ENCODE measurements at regions not wholly inside any gene's neighbourhood (a gene's known extent, or its start where the extent isn't known, plus 50 kb on each side); places are given as distances from the start of the nearest gene placed in this dataset.
"Not testable (repeated sequence)": the region's sequence is repeated elsewhere in the genome, so short reads cannot be mapped to it uniquely, and the experiment has no call there.

DNA sequence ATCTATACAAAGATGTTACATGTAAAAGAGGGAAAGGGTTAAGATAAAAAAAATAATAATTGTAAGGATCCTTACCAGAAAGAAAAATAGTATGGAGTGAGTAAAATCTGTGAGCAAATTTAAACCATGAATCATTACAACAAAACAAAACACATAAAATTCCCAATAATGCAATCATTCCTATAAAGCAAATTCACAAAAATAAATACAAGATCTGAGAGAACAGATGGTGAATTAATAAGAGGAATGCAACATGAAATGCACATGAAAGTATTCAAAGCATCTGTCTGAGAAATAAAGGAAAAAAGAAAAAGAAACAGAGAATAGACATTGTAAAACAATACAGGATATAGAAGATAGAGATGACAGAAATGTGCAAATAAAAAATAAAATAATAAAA is 681.5 kb upstream of the KLHL1 start:
- DNase-seq, result no peak
- no peak overlapping the region for H3K27ac Mint-ChIP-seq
- H3K9me3 Mint-ChIP-seq, result no peaks in the 10 kb centered on the region
- H3K27me3 Mint-ChIP-seq, result no peaks in the 10 kb centered on the region
- H3K4me1 Mint-ChIP-seq (ENCODE audit: low read depth), result no peaks in the 10 kb centered on the region
- H3K4me3 Mint-ChIP-seq, result no peak overlapping the region
- no peaks in the 10 kb centered on the region for H3K36me3 Mint-ChIP-seq (ENCODE audit: low read depth)

DNA sequence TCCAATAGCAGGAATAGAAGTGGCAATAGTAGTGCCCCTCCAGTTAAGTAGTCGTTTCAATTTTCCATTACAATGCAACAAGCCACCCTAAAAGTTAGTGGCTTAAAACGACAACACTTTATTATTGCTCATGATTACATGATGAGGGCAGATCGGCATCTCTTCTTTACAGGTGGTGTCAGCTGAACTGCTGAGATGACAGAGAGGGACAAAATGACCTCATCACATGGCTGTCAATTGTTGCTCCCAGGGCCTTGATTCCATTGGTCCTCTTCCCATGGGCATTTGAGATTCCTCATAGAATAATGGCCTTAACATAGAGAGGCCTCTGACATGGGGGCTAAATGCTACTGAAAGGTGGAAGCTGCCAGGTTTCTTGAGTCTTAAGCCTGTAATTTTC is 679.8 kb upstream of the KLHL1 start:
- DNase-seq, result no peak

DNA sequence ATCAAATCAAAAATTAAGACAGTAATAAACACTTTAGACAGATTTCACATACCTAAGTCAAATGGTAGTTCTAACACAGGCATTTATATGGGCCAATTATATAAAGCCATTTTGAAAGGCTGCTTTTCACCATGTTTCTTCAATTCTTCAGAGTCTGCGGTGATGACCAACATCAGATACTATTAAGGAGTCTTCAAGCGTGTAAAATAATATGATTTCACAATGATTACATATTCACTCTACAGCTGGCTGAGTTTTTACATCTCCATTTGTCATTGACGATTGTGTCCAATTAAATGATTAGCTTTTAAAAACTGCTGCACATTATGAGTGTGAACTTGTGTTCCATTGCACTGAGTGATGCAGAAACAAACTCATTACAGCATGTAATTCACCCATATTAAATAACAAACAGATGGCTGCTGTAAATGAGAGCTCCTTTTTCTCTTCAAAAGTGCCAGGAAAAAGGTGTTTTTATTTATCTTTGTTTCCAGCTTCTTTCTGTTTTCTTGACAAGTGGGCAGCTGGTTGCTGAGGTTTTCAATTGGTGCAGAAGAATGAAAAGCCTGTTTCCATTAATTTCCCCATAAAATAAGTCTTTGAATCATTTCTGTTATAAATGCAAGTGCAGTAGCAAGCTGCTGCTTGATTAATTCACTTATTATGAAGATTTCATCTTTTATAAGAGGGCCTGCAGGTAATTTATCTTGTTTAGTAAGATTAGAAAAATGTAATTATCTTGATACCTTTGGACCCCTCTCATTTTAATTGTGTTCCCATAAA is 676.1 kb upstream of the KLHL1 start:
- no peak overlapping the region for H3K27ac Mint-ChIP-seq
- no peaks in the 10 kb centered on the region for H3K9me3 Mint-ChIP-seq
- no peaks in the 10 kb centered on the region for H3K36me3 Mint-ChIP-seq (ENCODE audit: low read depth)
- H3K4me1 Mint-ChIP-seq (ENCODE audit: low read depth), result no peaks in the 10 kb centered on the region
- DNase-seq, result no peak
- H3K4me3 Mint-ChIP-seq, result no peak overlapping the region
- no peaks in the 10 kb centered on the region for H3K27me3 Mint-ChIP-seq

More for the DNA sequence above, 679.8 kb upstream of the KLHL1 start:
- Mint-ChIP-seq H3K4me3 (no peak overlapping the region), H3K36me3 (ENCODE audit: low read depth) (no peaks in the 10 kb centered on the region), H3K9me3 (no peaks in the 10 kb centered on the region), H3K27me3 (no peaks in the 10 kb centered on the region), H3K4me1 (ENCODE audit: low read depth) (no peaks in the 10 kb centered on the region), H3K27ac (no peak overlapping the region)

DNA sequence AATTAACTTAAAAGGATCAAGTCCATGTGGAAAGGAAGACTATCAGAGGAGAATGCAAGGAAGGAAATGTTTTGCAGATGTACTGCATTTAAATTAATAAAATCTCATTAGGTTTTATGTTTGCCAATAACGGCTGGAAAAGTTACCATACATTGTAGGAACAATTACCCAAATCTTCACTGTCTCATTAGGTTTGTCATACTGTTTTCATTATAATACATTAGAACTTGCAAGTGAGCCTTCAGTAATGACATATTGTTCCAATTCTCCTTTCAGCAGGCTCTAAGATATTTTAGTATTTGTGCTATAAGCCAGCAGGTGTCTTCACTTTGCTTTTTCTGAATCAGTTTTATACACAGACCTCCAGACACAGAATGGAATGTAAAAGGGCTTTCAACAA is 661.6 kb upstream of the KLHL1 start:
- no peak for DNase-seq
- Mint-ChIP-seq H3K9me3 (no peaks in the 10 kb centered on the region), H3K4me1 (ENCODE audit: low read depth) (no peaks in the 10 kb centered on the region), H3K27me3 (no peaks in the 10 kb centered on the region), H3K4me3 (no peak overlapping the region), H3K36me3 (ENCODE audit: low read depth) (no peaks in the 10 kb centered on the region), H3K27ac (no peak overlapping the region)

DNA sequence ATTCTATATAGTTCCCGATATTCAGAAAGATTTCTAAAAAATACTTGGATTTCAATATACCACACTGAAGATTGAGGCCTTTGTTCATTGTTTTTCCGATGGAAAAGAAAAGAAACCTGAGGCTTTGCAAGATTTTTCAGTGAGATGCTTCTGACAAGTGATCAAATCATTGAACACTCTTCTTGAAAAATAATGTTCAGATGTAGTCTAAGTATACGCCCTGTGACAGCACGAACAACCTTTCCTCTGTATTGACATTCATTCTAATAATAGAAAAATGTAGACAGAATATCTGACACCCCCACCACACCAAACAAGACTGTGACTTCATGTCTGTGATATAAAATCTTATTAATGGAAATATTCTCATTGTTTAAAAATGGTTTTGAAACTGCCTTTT is 650.7 kb upstream of the KLHL1 start:
- Mint-ChIP-seq H3K36me3 (ENCODE audit: low read depth) (no peaks in the 10 kb centered on the region), H3K4me1 (ENCODE audit: low read depth) (no peaks in the 10 kb centered on the region), H3K4me3 (no peak overlapping the region), H3K27ac (no peak overlapping the region), H3K9me3 (no peaks in the 10 kb centered on the region), H3K27me3 (no peaks in the 10 kb centered on the region)
- no peak for DNase-seq

DNA sequence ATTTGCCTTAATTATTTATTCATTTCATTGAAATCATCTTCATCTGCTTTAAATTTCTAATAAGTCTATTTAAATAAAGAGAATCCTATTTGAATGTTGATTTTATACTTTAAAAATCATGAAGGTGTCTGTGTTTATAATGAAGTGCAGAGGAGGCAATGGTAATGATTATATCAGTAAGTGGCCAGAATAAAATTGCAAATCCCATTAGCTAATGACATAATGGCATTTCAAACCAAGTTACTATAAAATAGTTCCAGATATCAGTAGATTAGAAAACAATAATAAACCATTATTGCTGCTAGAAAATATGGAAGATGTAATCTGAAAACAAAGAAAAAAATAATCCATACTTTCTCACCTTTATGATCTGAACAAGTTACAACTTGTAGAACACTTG is 647.8 kb upstream of the KLHL1 start:
- peaks cover 2% of the 10 kb centered on the region for H3K9me3 Mint-ChIP-seq
- no peak for DNase-seq
- H3K4me1 Mint-ChIP-seq (ENCODE audit: low read depth), result no peaks in the 10 kb centered on the region
- no peaks in the 10 kb centered on the region for H3K27me3 Mint-ChIP-seq
- no peaks in the 10 kb centered on the region for H3K36me3 Mint-ChIP-seq (ENCODE audit: low read depth)
- H3K4me3 Mint-ChIP-seq, result no peak overlapping the region
- H3K27ac Mint-ChIP-seq, result no peak overlapping the region

DNA sequence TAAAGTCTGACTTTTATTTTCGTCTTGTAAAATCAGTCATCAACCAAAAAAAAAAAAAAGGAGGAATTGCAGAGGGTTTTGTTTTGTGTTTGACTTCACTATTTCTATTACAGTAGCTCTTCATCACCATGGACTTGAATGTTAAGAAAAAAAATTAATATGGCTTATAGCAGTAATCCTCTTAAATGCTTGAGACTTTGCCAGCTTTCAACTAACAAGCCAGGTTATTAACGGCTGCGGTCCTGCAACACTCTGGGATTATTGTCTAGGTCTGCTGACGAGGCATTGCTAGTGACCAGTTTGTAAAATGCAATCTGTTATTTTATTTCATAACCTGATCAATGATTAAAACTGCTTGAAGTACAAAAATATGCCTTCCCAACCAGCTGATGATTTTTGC is 647.2 kb upstream of the KLHL1 start:
- no peaks in the 10 kb centered on the region for H3K4me1 Mint-ChIP-seq (ENCODE audit: low read depth)
- no peak for DNase-seq
- H3K27ac Mint-ChIP-seq, result no peak overlapping the region
- peaks cover 2% of the 10 kb centered on the region for H3K9me3 Mint-ChIP-seq
- no peaks in the 10 kb centered on the region for H3K36me3 Mint-ChIP-seq (ENCODE audit: low read depth)
- H3K27me3 Mint-ChIP-seq, result no peaks in the 10 kb centered on the region
- H3K4me3 Mint-ChIP-seq, result no peak overlapping the region

DNA sequence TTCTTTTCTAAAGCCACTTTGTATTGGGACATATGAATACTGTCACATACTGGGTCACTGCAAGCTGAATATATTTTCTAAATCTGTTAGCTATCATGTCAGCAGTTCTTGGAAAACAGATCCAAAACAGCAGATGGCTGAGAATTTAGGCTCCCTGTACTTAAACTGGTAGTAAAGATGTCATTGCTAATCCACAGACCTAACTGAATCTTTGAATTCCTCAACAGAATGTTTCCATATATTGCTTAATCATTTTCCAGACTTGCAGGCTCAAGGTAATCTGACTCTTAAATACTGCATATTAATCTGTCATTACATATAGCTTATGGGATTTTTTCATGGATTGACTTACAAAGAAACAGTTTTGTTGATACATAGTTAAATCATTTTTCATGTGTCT is 639.0 kb upstream of the KLHL1 start:
- Mint-ChIP-seq H3K4me3 (no peak overlapping the region), H3K4me1 (ENCODE audit: low read depth) (no peaks in the 10 kb centered on the region)
- no peak for DNase-seq

DNA sequence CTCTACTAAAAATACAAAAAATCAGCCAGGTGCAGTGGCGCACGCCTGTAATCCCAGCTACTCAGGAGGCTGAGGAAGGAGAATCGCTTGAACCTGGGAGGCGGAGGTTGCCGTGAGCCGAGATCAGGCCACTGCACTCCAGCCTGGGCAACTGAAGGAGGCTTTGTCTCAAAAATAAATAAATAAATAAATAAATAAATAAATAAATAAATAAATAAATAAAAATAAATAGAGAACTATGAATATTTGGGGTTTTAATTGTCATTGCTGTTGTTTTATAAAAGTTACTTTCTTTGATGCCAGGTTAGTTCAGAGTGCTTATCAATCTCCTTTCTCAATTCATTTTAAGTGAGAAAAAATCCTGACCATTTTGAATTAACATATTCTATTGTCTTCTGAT is 638.2 kb upstream of the KLHL1 start:
- peaks cover 13% of the 10 kb centered on the region for H3K9me3 Mint-ChIP-seq
- not testable (repeated sequence) for H3K36me3 Mint-ChIP-seq (ENCODE audit: low read depth); H3K27ac Mint-ChIP-seq; H3K4me3 Mint-ChIP-seq; H3K27me3 Mint-ChIP-seq; H3K4me1 Mint-ChIP-seq (ENCODE audit: low read depth); DNase-seq

More for the DNA sequence above, 639.0 kb upstream of the KLHL1 start:
- Mint-ChIP-seq H3K36me3 (ENCODE audit: low read depth) (no peaks in the 10 kb centered on the region), H3K9me3 (peaks cover 15% of the 10 kb centered on the region), H3K27me3 (no peaks in the 10 kb centered on the region), H3K27ac (no peak overlapping the region)

DNA sequence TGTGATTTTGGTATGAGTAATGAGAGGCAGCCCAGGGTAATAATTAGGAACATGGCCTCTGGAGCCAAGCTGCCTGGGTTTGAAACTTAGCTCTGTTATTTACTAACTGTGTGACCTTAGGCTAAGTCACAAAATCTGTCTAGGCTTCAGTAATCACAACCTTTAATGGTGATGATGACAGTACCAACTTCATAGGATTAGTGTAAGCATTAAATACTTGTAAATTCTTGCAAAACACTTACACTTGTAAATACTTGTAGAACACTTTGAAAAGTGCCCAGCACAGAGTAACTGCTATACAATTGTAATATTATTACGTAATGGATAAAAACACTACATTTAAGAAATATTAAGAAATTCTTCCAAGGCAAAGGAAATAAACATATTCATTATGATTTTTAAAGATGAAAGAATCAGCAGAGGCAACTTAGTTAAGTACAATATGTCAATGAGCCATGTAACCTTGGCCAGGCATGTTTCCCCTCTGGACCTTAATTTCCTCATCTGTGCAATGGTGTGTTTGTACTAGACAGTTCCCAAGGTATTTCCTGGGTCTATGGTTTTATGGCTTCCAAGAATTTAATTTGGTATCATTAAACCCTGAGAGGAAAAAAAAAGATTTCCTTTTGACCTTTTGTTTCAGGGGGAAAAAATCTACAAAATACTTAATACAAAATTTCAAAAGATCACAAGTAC is 628.5 kb upstream of the KLHL1 start:
- no peaks in the 10 kb centered on the region for H3K36me3 Mint-ChIP-seq (ENCODE audit: low read depth)
- H3K4me3 Mint-ChIP-seq, result no peak overlapping the region

DNA sequence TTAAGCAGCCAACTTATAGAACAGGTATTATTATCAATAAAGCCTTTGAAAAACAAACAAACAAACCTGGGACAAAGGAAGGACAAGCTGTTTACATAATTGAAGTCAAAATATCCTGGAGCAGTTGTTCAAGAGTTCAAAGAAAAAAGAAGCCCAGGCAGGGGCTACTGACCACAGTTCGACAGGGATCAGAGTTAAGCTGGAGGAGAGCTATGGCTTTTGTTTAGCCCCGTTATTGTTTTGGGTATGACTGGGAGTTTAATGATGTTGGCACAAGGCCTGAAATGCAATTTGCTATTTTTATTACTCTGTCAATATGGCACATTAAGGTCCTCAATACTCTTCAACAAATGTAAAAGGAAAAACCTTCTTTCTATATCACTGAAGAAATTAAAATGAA is 624.4 kb upstream of the KLHL1 start:
- peaks cover 10% of the 10 kb centered on the region for H3K9me3 Mint-ChIP-seq
- H3K4me3 Mint-ChIP-seq, result no peak overlapping the region
- DNase-seq, result no peak
- H3K4me1 Mint-ChIP-seq (ENCODE audit: low read depth), result no peaks in the 10 kb centered on the region
- no peak overlapping the region for H3K27ac Mint-ChIP-seq
- no peaks in the 10 kb centered on the region for H3K27me3 Mint-ChIP-seq
- H3K36me3 Mint-ChIP-seq (ENCODE audit: low read depth), result no peaks in the 10 kb centered on the region

More for the DNA sequence above, 628.5 kb upstream of the KLHL1 start:
- Mint-ChIP-seq H3K4me1 (ENCODE audit: low read depth) (no peaks in the 10 kb centered on the region), H3K27me3 (no peaks in the 10 kb centered on the region), H3K27ac (no peak overlapping the region), H3K9me3 (peaks cover 3% of the 10 kb centered on the region)
- DNase-seq, result no peak

DNA sequence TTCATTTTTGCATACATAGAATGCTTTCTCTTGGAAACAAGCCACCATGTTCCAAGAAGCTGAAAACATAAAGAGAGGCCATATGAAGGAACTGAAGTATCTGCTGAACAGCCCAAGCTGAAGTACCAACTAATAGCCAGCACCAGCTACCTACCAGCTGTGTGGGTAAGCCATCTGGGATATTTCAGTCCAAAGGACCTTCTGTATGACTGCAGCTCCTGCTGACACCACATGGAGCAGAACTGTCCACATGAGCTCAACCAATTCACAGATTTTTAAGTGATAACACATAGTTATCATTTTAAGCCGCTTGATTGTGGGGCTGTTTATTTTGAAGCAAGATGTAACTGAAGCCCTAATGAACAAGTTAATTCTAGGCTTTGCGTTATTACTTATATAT is 621.1 kb upstream of the KLHL1 start:
- H3K9me3 Mint-ChIP-seq, result peaks cover 7% of the 10 kb centered on the region
- no peak for DNase-seq

DNA sequence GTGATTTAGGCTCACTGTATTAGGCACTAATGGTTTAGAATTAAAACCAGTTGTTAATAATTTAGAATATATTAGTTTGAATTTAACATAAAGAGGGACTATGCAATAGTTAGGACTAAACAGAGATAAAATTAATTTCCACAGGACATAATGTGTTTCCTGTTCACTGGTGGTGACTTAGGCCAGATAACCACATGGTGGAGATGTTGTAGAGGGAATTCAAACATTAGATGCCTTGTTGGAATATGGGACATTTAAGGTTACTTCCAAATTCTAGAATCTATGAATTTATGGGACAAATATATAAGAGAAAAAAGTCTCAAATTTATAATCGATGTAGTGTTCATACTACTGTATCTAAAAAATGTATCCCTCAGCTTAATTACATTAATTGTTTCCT is 615.5 kb upstream of the KLHL1 start:
- DNase-seq, result no peak
- Mint-ChIP-seq H3K9me3 (no peaks in the 10 kb centered on the region), H3K4me3 (no peak overlapping the region), H3K4me1 (ENCODE audit: low read depth) (no peaks in the 10 kb centered on the region), H3K36me3 (ENCODE audit: low read depth) (no peaks in the 10 kb centered on the region), H3K27ac (no peak overlapping the region), H3K27me3 (no peaks in the 10 kb centered on the region)

More for the DNA sequence above, 621.1 kb upstream of the KLHL1 start:
- no peaks in the 10 kb centered on the region for H3K27me3 Mint-ChIP-seq
- no peak overlapping the region for H3K4me3 Mint-ChIP-seq
- no peaks in the 10 kb centered on the region for H3K4me1 Mint-ChIP-seq (ENCODE audit: low read depth)
- H3K36me3 Mint-ChIP-seq (ENCODE audit: low read depth), result no peaks in the 10 kb centered on the region
- H3K27ac Mint-ChIP-seq, result no peak overlapping the region

DNA sequence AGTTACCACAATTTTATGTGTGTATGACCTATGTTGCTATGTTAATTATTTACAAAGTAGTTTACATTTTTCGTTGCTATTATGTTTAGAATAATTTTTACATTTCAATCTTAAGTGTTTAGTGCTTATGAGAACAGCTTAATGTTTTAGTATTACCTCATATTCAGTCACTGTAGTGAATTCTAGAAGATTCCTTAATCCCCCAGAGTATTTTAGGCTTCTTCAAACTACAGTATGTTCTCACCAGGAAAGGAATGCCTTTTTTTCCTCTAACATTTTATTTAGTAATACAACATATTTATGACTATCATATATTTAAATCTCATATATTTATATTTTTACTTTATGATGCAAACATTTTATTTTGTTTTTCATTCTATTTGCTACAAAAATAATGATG is 612.1 kb upstream of the KLHL1 start:
- no peak overlapping the region for H3K27ac Mint-ChIP-seq
- H3K4me3 Mint-ChIP-seq, result no peak overlapping the region
- H3K9me3 Mint-ChIP-seq, result peaks cover 4% of the 10 kb centered on the region
- H3K27me3 Mint-ChIP-seq, result no peaks in the 10 kb centered on the region
- H3K4me1 Mint-ChIP-seq (ENCODE audit: low read depth), result no peaks in the 10 kb centered on the region
- no peak for DNase-seq
- no peaks in the 10 kb centered on the region for H3K36me3 Mint-ChIP-seq (ENCODE audit: low read depth)

DNA sequence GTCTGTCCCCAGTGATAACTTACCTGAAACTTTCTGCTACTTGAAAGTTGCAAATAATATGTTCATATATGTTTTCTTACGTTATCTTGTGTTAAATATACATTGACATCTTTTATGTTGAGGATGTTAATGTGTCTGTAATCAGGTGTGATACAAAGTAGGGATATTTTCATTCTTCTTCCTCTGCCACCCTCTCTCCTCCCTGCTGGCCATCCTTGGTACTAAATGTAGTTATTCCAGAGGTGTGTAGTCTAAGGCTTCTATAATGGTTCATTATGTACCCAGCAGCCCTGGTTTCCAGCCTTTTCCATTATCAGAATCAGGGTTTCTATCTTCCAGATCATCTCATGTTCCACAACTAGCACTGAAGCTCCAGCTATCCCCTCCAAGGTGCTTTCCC is 606.7 kb upstream of the KLHL1 start:
- Mint-ChIP-seq H3K27me3 (no peaks in the 10 kb centered on the region), H3K4me1 (ENCODE audit: low read depth) (no peaks in the 10 kb centered on the region), H3K36me3 (ENCODE audit: low read depth) (no peaks in the 10 kb centered on the region), H3K27ac (no peak overlapping the region), H3K4me3 (no peak overlapping the region), H3K9me3 (peaks cover 4% of the 10 kb centered on the region)
- DNase-seq, result no peak
